ENCODE measurements at regions not wholly inside any gene's neighbourhood (a gene's known extent, or its start where the extent isn't known, plus 50 kb on each side); places are given as distances from the start of the nearest gene placed in this dataset.

DNA sequence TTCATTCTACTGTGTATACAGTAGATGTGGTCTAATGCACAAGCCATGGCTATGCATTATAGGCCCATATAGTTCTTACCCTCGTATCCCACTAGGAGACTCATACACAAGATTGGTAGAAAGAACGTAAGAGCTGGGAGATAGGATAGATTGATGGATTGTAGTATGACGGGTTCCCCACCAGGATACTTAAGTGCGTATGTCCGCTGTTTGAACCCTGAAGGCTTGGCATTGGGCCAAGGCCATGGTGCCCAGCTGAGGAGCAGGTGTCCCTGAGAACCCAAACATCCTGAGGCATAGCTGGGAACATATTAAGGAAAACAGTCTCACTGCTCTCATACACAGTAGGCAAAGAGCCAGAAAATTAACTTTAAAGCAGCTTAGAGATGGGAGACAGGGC, 617.5 kb upstream of the KLF12 start:
- BruUV-seq (replicated peaks): no TSS peak
- POLR2A ChIA-PET (ENCODE audit: low non-redundant PET): no interaction called here

DNA sequence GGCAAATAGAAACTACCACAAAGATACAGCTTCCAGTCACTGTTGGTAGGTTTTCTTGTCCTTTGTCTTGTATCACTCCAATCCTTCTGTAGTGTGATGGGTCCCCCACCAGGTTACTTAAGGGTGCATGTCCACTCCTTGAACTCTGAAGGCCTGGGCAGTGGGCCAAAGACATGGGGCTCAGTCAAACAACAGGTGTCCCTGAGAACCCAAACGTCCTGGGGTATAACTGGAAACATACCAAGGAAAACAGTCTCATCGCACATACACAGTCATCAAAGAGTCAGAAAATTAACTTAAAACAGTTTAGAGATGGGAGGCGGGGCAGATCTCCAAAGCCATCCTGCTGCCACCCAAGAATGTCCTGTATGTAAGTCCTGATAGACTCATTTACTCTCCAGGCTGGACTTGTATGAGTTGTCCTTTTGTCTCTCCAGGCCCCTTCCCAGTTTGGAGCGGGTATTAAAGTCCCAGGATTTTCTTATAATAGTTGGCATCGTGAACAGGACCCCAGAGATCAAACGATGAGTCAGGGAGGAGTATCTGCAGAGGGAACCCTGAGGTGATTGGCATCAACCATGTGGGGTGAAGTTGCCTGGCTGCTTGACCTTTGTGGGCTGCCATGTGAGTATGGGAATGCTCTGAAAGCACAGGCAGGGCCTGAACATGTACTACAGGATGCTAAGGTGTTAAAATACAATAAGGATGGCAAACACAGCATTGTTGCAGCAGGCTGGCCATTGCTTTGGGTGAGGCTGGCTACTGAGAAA, 613.2 kb upstream of the KLF12 start:
- Histone ChIP-seq H3K4me1 (ENCODE audit: insufficient read depth, low read length, poor library complexity, severe bottlenecking) (no peaks in the 10 kb centered on the region), H3K4me3 (ENCODE audit: low read depth, low read length, poor library complexity, severe bottlenecking) (no peak overlapping the region), H3K27ac (ENCODE audit: low read depth, low read length, poor library complexity, severe bottlenecking) (no peak overlapping the region), H3K36me3 (ENCODE audit: insufficient read depth, low read length, poor library complexity, severe bottlenecking) (no peaks in the 10 kb centered on the region), H3K9me3 (ENCODE audit: low read depth, low read length, poor library complexity, severe bottlenecking) (no peaks in the 10 kb centered on the region), H3K27me3 (replicated peaks; ENCODE audit: insufficient read depth, low read depth, low read length, poor library complexity) (no peaks in the 10 kb centered on the region)
- no TSS peak for BruUV-seq (replicated peaks)
- intact Hi-C loops (cut with micrococcal nuclease; ENCODE audit: unreplicated experiment): no loop called here
- ChIA-PET CTCF (no interaction called here), POLR2A (ENCODE audit: low non-redundant PET) (no interaction called here)
- TF ChIP-seq, protein P1, sequence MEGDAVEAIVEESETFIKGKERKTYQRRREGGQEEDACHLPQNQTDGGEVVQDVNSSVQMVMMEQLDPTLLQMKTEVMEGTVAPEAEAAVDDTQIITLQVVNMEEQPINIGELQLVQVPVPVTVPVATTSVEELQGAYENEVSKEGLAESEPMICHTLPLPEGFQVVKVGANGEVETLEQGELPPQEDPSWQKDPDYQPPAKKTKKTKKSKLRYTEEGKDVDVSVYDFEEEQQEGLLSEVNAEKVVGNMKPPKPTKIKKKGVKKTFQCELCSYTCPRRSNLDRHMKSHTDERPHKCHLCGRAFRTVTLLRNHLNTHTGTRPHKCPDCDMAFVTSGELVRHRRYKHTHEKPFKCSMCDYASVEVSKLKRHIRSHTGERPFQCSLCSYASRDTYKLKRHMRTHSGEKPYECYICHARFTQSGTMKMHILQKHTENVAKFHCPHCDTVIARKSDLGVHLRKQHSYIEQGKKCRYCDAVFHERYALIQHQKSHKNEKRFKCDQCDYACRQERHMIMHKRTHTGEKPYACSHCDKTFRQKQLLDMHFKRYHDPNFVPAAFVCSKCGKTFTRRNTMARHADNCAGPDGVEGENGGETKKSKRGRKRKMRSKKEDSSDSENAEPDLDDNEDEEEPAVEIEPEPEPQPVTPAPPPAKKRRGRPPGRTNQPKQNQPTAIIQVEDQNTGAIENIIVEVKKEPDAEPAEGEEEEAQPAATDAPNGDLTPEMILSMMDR (conservative IDR thresholded peaks at IDR 0.05; ENCODE audit: low read depth, low read length): no peak
- no peak for TF ChIP-seq EZH2 (IDR thresholded peaks at IDR 0.05; ENCODE audit: borderline replicate concordance, low read depth, low read length, poor library complexity, severe bottlenecking)
- no peak for DNase-seq (ENCODE audit: low spot score)

More for the DNA sequence above, 617.5 kb upstream of the KLF12 start:
- intact Hi-C loops (cut with micrococcal nuclease; ENCODE audit: unreplicated experiment): no loop called here
- Histone ChIP-seq H3K27me3 (replicated peaks; ENCODE audit: insufficient read depth, low read depth, low read length, poor library complexity) (no peaks in the 10 kb centered on the region), H3K4me3 (ENCODE audit: low read depth, low read length, poor library complexity, severe bottlenecking) (no peak overlapping the region), H3K9me3 (ENCODE audit: low read depth, low read length, poor library complexity, severe bottlenecking) (no peaks in the 10 kb centered on the region), H3K4me1 (ENCODE audit: insufficient read depth, low read length, poor library complexity, severe bottlenecking) (no peaks in the 10 kb centered on the region), H3K36me3 (ENCODE audit: insufficient read depth, low read length, poor library complexity, severe bottlenecking) (no peaks in the 10 kb centered on the region), H3K27ac (ENCODE audit: low read depth, low read length, poor library complexity, severe bottlenecking) (no peak overlapping the region)
- peak; percentile 3 for DNase-seq (ENCODE audit: low spot score)
- no peak for TF ChIP-seq EZH2 (IDR thresholded peaks at IDR 0.05; ENCODE audit: borderline replicate concordance, low read depth, low read length, poor library complexity, severe bottlenecking)
- CTCF ChIA-PET: interaction anchor here (0.6 kb wide), 1 partner anchor 15 kb away, joined by 7 read pairs; no protein-coding TSS in a partner anchor

DNA sequence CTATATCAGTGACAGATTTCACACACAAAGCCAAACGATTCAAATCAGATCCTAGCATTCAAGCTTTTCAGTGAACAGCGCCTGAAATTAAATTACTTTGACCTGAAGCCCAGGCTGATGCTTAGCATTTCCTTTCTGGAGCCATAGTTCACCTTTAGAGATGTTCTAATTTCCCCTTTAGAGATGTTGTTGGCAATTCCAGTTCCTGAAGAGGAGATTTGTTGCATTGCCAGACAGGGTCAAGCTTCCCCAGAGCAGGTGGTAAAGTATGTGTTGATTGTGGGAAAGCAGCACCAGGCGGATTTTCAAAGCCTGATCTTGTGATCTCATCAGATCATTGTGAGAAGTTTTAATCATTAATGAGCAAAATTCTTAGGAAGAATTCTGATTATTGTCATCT, 609.8 kb upstream of the KLF12 start:
- Histone ChIP-seq H3K4me1 (ENCODE audit: insufficient read depth, low read length, poor library complexity, severe bottlenecking) (no peaks in the 10 kb centered on the region), H3K36me3 (ENCODE audit: insufficient read depth, low read length, poor library complexity, severe bottlenecking) (no peaks in the 10 kb centered on the region), H3K27ac (ENCODE audit: low read depth, low read length, poor library complexity, severe bottlenecking) (no peak overlapping the region), H3K27me3 (replicated peaks; ENCODE audit: insufficient read depth, low read depth, low read length, poor library complexity) (no peaks in the 10 kb centered on the region), H3K4me3 (ENCODE audit: low read depth, low read length, poor library complexity, severe bottlenecking) (no peak overlapping the region), H3K9me3 (ENCODE audit: low read depth, low read length, poor library complexity, severe bottlenecking) (no peaks in the 10 kb centered on the region)
- no peak for TF ChIP-seq EZH2 (IDR thresholded peaks at IDR 0.05; ENCODE audit: borderline replicate concordance, low read depth, low read length, poor library complexity, severe bottlenecking)
- TF ChIP-seq, protein P1 (conservative IDR thresholded peaks at IDR 0.05; ENCODE audit: low read depth, low read length): no peak
- no TSS peak for BruUV-seq (replicated peaks)
- POLR2A ChIA-PET (ENCODE audit: low non-redundant PET): no interaction called here
- CTCF ChIA-PET: no interaction called here
- intact Hi-C loops (cut with micrococcal nuclease; ENCODE audit: unreplicated experiment): no loop called here
- no peak for DNase-seq (ENCODE audit: low spot score)

DNA sequence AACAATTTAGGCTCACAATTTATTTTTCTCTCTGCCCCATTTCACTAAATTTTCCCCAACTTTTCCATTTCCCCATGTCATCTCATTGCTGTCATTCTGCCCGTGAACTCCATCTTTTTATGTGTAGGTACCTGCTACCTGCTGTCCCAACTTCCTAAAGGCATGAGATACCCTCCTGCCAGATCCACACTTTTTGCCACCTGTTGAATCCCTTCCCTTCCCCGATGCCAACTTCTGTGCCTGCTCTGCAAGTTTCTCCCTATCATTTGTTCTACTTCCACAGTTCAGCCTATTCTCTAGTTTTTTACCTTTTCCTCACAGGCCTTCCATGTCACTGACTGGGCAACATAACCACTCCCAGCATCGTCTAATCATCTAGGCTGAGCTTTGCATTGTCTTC, 607.5 kb upstream of the KLF12 start:
- Histone ChIP-seq H3K27ac (ENCODE audit: low read depth, low read length, poor library complexity, severe bottlenecking) (no peak overlapping the region), H3K4me3 (ENCODE audit: low read depth, low read length, poor library complexity, severe bottlenecking) (no peak overlapping the region), H3K9me3 (ENCODE audit: low read depth, low read length, poor library complexity, severe bottlenecking) (no peaks in the 10 kb centered on the region), H3K4me1 (ENCODE audit: insufficient read depth, low read length, poor library complexity, severe bottlenecking) (no peaks in the 10 kb centered on the region), H3K27me3 (replicated peaks; ENCODE audit: insufficient read depth, low read depth, low read length, poor library complexity) (no peaks in the 10 kb centered on the region), H3K36me3 (ENCODE audit: insufficient read depth, low read length, poor library complexity, severe bottlenecking) (no peaks in the 10 kb centered on the region)
- ChIA-PET CTCF (no interaction called here), POLR2A (ENCODE audit: low non-redundant PET) (no interaction called here)
- intact Hi-C loops (cut with micrococcal nuclease; ENCODE audit: unreplicated experiment): no loop called here
- DNase-seq (ENCODE audit: low spot score): no peak
- BruUV-seq (replicated peaks): no TSS peak
- TF ChIP-seq, protein P1 (conservative IDR thresholded peaks at IDR 0.05; ENCODE audit: low read depth, low read length): no peak
- TF ChIP-seq EZH2 (IDR thresholded peaks at IDR 0.05; ENCODE audit: borderline replicate concordance, low read depth, low read length, poor library complexity, severe bottlenecking): no peak
